ENCODE measurements at regions not wholly inside any gene's neighbourhood (a gene's known extent, or its start where the extent isn't known, plus 50 kb on each side); places are given as distances from the start of the nearest gene placed in this dataset.

DNA sequence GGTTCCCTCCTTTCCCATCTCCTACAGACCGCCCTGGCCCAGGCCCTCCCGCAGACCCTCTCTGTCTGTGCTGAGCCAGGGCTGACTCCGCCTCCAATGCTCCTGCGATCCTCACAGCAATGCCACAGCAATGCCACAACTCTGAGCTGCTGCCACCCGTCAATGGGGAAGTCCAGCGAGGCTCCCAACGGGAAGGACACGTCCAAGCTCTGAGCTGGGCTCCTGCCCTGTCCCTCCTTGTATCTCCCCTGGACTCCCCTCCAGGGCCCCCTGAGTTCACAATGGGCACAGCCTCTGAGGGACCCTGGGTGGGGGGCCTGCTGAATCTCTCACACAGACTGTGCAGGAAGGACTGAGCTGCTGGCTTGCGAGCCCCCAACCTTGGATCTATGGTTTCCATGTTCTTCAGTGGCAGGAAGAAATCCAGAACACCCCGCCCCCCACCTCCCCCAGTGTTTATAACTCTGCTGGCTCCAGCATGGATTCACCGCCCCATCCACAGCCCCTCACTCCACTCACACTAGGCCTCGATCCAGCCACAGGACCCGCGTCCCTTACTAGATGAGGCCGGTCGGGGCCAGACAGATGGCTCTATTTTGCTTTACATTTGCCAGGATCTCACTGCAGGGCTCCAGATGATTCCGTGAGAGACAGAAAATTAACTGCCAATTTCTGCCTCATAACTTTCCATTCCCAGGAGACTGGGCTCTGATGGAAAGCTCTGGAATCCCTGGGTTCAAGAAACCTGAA lies 338.0 kb downstream of the MATN1 start:
- Histone ChIP-seq H3K4me3 (ENCODE audit: low read depth, low read length) (no peak overlapping the region), H3K36me3 (ENCODE audit: control insufficient read depth, insufficient read depth, low read length) (no peaks in the 10 kb centered on the region), H3K27me3 (ENCODE audit: control insufficient read depth, insufficient read depth, low read length) (peaks cover 15% of the 10 kb centered on the region)
- no peak for DNase-seq (ENCODE audit: low read depth)
- TF ChIP-seq, protein P1, sequence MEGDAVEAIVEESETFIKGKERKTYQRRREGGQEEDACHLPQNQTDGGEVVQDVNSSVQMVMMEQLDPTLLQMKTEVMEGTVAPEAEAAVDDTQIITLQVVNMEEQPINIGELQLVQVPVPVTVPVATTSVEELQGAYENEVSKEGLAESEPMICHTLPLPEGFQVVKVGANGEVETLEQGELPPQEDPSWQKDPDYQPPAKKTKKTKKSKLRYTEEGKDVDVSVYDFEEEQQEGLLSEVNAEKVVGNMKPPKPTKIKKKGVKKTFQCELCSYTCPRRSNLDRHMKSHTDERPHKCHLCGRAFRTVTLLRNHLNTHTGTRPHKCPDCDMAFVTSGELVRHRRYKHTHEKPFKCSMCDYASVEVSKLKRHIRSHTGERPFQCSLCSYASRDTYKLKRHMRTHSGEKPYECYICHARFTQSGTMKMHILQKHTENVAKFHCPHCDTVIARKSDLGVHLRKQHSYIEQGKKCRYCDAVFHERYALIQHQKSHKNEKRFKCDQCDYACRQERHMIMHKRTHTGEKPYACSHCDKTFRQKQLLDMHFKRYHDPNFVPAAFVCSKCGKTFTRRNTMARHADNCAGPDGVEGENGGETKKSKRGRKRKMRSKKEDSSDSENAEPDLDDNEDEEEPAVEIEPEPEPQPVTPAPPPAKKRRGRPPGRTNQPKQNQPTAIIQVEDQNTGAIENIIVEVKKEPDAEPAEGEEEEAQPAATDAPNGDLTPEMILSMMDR (IDR thresholded peaks at IDR 0.05; ENCODE audit: insufficient read depth, low read length, poor library complexity, severe bottlenecking): no peak

DNA sequence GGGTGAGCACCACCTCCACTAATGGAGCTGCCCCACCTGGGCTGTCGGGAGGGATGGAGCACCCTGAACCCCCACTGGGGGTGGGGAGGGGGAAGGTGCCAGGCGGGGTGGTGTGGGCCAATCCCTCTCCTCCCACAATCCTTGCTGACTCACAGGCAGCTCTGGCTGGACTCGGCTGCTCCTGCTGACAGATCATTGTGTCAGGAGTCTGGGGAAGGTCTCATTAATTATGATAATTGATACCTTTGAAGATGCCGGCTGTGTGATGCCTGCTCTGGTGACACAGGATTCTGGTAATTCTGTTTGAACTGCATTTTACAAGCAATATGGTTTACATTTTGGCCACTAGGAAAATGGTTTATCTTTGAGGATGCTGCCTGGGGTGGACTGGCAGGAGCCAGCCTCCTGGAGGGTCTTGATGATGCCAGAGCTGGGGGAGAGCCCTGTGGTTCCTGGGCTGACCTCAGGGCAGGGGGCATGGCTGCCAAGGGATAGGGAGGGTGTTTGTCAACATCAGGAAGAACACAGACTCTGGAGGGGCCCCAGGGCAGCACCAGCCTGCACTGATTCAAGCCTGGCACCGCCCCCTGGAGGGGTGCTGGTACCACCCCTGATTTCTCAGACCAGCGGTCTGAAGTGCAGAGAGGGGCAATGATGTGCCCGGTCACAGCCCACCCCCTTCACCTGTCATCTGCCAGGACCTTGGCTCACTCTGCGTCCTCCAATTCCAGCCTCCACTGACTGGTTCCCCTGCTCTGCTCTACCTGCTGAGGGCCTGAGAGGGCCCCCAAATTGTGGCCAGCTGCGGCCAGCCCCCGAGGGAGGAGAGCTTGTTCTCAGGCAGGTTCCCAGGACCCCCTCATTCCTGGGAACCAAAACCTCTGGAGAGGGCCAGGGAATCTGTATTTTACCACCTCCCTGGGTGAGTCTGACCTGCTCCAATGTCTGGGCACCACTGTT lies 338.8 kb downstream of the MATN1 start:
- Histone ChIP-seq H3K27me3 (ENCODE audit: control insufficient read depth, insufficient read depth, low read length) (peaks cover 12% of the 10 kb centered on the region), H3K36me3 (ENCODE audit: control insufficient read depth, insufficient read depth, low read length) (no peaks in the 10 kb centered on the region), H3K4me3 (ENCODE audit: low read depth, low read length) (no peak overlapping the region)
- TF ChIP-seq, protein P1 (IDR thresholded peaks at IDR 0.05; ENCODE audit: insufficient read depth, low read length, poor library complexity, severe bottlenecking): no peak
- DNase-seq (ENCODE audit: low read depth): no peak

DNA sequence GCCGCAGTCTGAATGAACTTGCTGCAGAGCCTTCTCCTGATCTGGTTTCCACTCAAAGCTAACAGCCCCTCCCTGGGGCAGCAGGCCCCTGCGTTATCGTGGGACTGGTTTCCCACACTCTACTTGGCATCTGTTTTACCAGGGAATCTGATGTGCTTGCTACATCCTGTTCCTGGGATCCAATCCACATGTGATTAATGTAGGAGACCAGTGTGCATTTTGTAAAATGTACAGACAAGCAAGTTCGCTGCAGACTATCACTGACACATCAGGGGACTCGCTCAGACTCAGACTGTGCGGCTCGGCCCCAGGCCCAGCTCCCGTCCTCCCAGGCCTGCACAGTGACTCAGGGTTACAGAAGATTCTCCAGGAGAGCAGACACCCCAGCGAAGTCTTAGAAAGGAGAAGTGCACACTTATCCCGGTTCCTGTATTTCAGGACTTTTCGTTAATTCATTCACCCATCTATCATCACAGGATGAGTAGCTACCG lies 340.1 kb downstream of the MATN1 start:
- H3K27me3 ChIP-seq (ENCODE audit: control insufficient read depth, insufficient read depth, low read length): peaks cover 12% of the 10 kb centered on the region
- no peak for DNase-seq (ENCODE audit: low read depth)
- TF ChIP-seq, protein P1 (IDR thresholded peaks at IDR 0.05; ENCODE audit: insufficient read depth, low read length, poor library complexity, severe bottlenecking): no peak
- no peaks in the 10 kb centered on the region for H3K36me3 ChIP-seq (ENCODE audit: control insufficient read depth, insufficient read depth, low read length)
- no peak overlapping the region for H3K4me3 ChIP-seq (ENCODE audit: low read depth, low read length)

DNA sequence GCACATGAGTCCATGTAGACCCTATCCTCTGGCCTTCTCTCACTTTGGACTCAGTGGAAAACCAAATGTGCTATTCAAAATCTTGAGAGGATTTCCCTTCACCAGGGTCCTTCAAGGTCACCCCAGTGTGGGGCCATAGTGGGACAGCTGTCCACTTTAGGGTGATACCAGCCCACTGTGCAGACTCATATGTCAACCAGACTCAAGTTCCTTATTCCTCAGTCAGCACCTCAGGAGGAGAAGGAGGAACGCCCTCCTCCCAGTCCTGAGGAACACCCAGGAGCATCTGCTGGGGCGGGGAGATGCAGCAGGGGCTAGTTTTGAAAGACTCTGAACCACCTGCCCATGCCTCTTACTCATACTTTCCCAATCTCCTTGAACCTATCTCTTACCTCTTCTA lies 340.9 kb downstream of the MATN1 start:
- Histone ChIP-seq H3K4me3 (ENCODE audit: low read depth, low read length) (no peak overlapping the region), H3K36me3 (ENCODE audit: control insufficient read depth, insufficient read depth, low read length) (no peaks in the 10 kb centered on the region), H3K27me3 (ENCODE audit: control insufficient read depth, insufficient read depth, low read length) (peaks cover 12% of the 10 kb centered on the region)
- TF ChIP-seq, protein P1 (IDR thresholded peaks at IDR 0.05; ENCODE audit: insufficient read depth, low read length, poor library complexity, severe bottlenecking): no peak
- no peak for DNase-seq (ENCODE audit: low read depth)

DNA sequence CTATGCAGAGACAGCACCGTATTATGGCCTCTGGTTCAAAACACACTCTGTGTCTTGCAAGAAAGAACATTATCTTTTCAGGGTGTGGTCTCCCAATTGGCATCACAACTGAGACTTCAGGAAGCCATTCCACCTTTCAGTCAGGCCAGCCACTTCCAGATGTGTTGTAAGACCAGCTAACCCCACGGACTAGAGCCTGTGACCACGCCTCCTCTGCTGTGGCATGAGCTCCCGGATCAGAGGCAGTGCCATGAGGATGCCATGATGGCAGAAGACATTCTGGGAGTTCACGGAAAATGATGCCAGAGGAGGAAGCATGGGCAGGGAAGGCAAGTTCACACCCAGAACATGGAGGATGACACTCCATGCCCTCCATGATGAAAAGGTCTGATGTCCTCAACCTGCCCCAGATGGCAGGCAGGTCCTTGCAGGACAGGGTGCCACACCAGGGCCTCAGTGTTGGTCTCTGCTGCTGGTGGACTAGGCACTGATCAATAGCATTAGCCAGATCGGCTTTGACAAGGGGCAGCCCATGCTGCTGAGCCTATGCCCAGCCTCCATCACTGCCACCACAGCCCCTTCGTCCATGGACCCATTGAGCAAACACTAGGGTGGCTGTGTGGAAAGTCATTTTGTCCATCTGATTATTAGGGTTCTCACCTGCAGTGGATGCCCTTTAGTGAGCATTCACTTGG lies 341.6 kb downstream of the MATN1 start:
- Histone ChIP-seq H3K4me3 (ENCODE audit: low read depth, low read length) (no peak overlapping the region), H3K36me3 (ENCODE audit: control insufficient read depth, insufficient read depth, low read length) (no peaks in the 10 kb centered on the region), H3K27me3 (ENCODE audit: control insufficient read depth, insufficient read depth, low read length) (peaks cover 18% of the 10 kb centered on the region)
- TF ChIP-seq, protein P1 (IDR thresholded peaks at IDR 0.05; ENCODE audit: insufficient read depth, low read length, poor library complexity, severe bottlenecking): no peak
- DNase-seq (ENCODE audit: low read depth): no peak

Measured in kidney epithelial cell (primary cell).